Panc1 (cell line): ENCODE measurements at regions not wholly inside any gene's neighbourhood (a gene's known extent, or its start where the extent isn't known, plus 50 kb on each side); places are given as distances from the start of the nearest gene placed in this dataset.

ENCODE experiments used
- ATAC-seq: fragments of 200-7000 bp; cut with Tn5 transposase; 2 replicates; pipeline ENCODE4 v1.9.1; 2020; ENCODE audit warnings: mild to moderate bottlenecking, moderate library complexity
- BruUV-seq: library from RNA; stranded (reverse); fragments of 400-500 nt; replicated peaks from 2 replicates; lab custom pipeline; 2021; lab: Mats Ljungman, UMichigan
- CTCF ChIA-PET: fragments of 300-600 bp; sonication (Branson Sonifier 250); formaldehyde crosslinking; loops from one replicate; lab custom pipeline; 2022; ENCODE audit warnings: antibody characterized with exemption; lab: Charles Lee
- POLR2A ChIA-PET: fragments of 300-600 bp; sonication (Branson Sonifier 250); formaldehyde crosslinking; loops from one replicate; lab custom pipeline; 2022; ENCODE audit warnings: antibody characterized with exemption; lab: Charles Lee
- DNase-seq: peaks from one replicate; pipeline ENCODE4 v3.0.0-alpha.2; 2010; ENCODE audit warnings: low read depth, low spot score
- H3K27ac ChIP-seq: 2 replicates; pipeline ENCODE4 v1.5.1; 2011; ENCODE audit warnings: mild to moderate bottlenecking, low read length, inconsistent platforms
- H3K27me3 ChIP-seq: fragments of 200-500 bp; sonication (Bioruptor generic); 2 replicates; pipeline ENCODE4 v1.6.0; 2014; ENCODE audit warnings: low read length, inconsistent platforms; ENCODE audit not compliant: control insufficient read depth, insufficient read depth
- H3K36me3 ChIP-seq: fragments of 200-500 bp; sonication (Bioruptor generic); 2 replicates; pipeline ENCODE4 v1.5.1; 2014; ENCODE audit warnings: inconsistent platforms, mild to moderate bottlenecking, low read length, moderate library complexity; ENCODE audit not compliant: control insufficient read depth, insufficient read depth
- H3K4me1 ChIP-seq: 2 replicates; pipeline ENCODE4 v1.5.1; 2011; ENCODE audit warnings: inconsistent platforms, mild to moderate bottlenecking, low read length, moderate library complexity; ENCODE audit not compliant: control insufficient read depth, insufficient read depth
- H3K4me3 ChIP-seq, 2 experiments: 2 replicates each; pipeline ENCODE4 v1.5.1; 2011 to 2012; ENCODE audit warnings: low read depth in 2 of 2, low read length in 2 of 2, mild to moderate bottlenecking in 2 of 2, inconsistent platforms in 1 of 2, moderate library complexity in 1 of 2
- H3K9me3 ChIP-seq: fragments of 200-500 bp; sonication (Bioruptor generic); 2 replicates; pipeline ENCODE4 v1.5.1; 2014; ENCODE audit warnings: low read depth, mild to moderate bottlenecking, inconsistent platforms, low read length, moderate library complexity; ENCODE audit not compliant: control insufficient read depth, insufficient read depth
- POLR2AphosphoS5 ChIP-seq: IDR thresholded peaks from 2 replicates; pipeline ENCODE4 v1.6.1; 2012; ENCODE audit warnings: mild to moderate bottlenecking, low read depth, low read length, moderate library complexity
- SIN3A ChIP-seq: IDR thresholded peaks from 2 replicates; pipeline ENCODE4 v1.6.1; 2012; ENCODE audit warnings: low read depth, mild to moderate bottlenecking, low read length, moderate library complexity, borderline replicate concordance; ENCODE audit not compliant: insufficient read depth
- TCF7L2 ChIP-seq: IDR thresholded peaks from 2 replicates; pipeline ENCODE4 v1.6.1; 2011; ENCODE audit warnings: mild to moderate bottlenecking, low read depth, low read length, inconsistent platforms
- in situ Hi-C: cut with HindIII; loops from 2 replicates; pipeline ENCODE4 v1.10.0; 2016; ENCODE audit warnings: low sequenced_read_pairs, low pct_unique_long_range_greater_than_20kb
- intact Hi-C: fragments of 100-400 bp; cut with micrococcal nuclease; formaldehyde crosslinking; loops from one replicate; pipeline ENCODE4 v1.10.0; 2022; ENCODE audit not compliant: unreplicated experiment
- TF ChIP-seq, protein P1 (sequence below), 2 experiments: IDR thresholded peaks; 2 replicates each; pipeline ENCODE4 v1.6.1; 2011 to 2012; ENCODE audit warnings: low read depth in 2 of 2, control low read depth in 1 of 2, low read length in 1 of 2, mild to moderate bottlenecking in 1 of 2, moderate library complexity in 1 of 2; ENCODE audit not compliant: insufficient read depth in 1 of 2
- TF ChIP-seq, protein P2 (sequence below): fragments of 450-650 bp; IDR thresholded peaks from 2 replicates; pipeline ENCODE4 v1.5.1; 2017; ENCODE audit warnings: mild to moderate bottlenecking

DNA sequence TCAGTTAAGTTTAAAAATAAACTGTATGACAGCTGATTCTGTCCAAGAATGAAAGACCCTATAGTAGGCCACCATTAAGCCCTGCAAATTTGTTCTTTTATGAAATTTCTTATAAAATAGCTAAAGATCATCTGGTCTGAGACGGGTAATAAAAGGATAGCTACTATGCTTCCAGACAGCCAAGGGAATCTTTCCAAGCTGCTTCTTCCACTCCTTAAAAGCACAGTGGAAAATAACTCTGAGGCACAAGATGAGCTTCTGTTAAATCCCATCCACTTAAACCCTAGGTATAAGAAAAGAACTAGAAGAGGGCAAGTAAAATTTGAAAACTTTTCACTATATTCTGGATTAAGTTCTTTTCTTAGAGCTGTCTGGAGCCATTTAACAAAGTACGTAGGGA lies 194.3 kb downstream of the CAPZA3 start:
- Histone ChIP-seq H3K27me3 (no peaks in the 10 kb centered on the region), H3K4me1 (no peaks in the 10 kb centered on the region), H3K36me3 (no peaks in the 10 kb centered on the region), H3K9me3 (no peaks in the 10 kb centered on the region), H3K4me3 (no peak overlapping the region), H3K27ac (no peak overlapping the region)
- DNase-seq, result no peak
- no TSS peak for BruUV-seq
- CTCF ChIA-PET, result interaction anchor here (0.6 kb wide), 1 partner anchor 42 kb away, joined by 3 read pairs; no protein-coding TSS in a partner anchor
- intact Hi-C loops, result no loop called here
- TF ChIP-seq POLR2AphosphoS5, result no peak
- TF ChIP-seq, protein P1, sequence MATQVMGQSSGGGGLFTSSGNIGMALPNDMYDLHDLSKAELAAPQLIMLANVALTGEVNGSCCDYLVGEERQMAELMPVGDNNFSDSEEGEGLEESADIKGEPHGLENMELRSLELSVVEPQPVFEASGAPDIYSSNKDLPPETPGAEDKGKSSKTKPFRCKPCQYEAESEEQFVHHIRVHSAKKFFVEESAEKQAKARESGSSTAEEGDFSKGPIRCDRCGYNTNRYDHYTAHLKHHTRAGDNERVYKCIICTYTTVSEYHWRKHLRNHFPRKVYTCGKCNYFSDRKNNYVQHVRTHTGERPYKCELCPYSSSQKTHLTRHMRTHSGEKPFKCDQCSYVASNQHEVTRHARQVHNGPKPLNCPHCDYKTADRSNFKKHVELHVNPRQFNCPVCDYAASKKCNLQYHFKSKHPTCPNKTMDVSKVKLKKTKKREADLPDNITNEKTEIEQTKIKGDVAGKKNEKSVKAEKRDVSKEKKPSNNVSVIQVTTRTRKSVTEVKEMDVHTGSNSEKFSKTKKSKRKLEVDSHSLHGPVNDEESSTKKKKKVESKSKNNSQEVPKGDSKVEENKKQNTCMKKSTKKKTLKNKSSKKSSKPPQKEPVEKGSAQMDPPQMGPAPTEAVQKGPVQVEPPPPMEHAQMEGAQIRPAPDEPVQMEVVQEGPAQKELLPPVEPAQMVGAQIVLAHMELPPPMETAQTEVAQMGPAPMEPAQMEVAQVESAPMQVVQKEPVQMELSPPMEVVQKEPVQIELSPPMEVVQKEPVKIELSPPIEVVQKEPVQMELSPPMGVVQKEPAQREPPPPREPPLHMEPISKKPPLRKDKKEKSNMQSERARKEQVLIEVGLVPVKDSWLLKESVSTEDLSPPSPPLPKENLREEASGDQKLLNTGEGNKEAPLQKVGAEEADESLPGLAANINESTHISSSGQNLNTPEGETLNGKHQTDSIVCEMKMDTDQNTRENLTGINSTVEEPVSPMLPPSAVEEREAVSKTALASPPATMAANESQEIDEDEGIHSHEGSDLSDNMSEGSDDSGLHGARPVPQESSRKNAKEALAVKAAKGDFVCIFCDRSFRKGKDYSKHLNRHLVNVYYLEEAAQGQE (IDR thresholded peaks at IDR 0.05; ENCODE audit: insufficient read depth in 1 of 2, low read depth in 2 of 2, low read length in 1 of 2), result no peak
- TF ChIP-seq, protein P2, sequence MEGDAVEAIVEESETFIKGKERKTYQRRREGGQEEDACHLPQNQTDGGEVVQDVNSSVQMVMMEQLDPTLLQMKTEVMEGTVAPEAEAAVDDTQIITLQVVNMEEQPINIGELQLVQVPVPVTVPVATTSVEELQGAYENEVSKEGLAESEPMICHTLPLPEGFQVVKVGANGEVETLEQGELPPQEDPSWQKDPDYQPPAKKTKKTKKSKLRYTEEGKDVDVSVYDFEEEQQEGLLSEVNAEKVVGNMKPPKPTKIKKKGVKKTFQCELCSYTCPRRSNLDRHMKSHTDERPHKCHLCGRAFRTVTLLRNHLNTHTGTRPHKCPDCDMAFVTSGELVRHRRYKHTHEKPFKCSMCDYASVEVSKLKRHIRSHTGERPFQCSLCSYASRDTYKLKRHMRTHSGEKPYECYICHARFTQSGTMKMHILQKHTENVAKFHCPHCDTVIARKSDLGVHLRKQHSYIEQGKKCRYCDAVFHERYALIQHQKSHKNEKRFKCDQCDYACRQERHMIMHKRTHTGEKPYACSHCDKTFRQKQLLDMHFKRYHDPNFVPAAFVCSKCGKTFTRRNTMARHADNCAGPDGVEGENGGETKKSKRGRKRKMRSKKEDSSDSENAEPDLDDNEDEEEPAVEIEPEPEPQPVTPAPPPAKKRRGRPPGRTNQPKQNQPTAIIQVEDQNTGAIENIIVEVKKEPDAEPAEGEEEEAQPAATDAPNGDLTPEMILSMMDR, result no peak
- TF ChIP-seq SIN3A, result no peak
- TF ChIP-seq TCF7L2, result no peak
- no peak for ATAC-seq
- POLR2A ChIA-PET, result interaction anchor here (0.6 kb wide), 2 partner anchors 371 to 1040 kb away, joined by 3 to 5 read pairs; no protein-coding TSS in a partner anchor
- in situ Hi-C loops, result no loop called here

DNA sequence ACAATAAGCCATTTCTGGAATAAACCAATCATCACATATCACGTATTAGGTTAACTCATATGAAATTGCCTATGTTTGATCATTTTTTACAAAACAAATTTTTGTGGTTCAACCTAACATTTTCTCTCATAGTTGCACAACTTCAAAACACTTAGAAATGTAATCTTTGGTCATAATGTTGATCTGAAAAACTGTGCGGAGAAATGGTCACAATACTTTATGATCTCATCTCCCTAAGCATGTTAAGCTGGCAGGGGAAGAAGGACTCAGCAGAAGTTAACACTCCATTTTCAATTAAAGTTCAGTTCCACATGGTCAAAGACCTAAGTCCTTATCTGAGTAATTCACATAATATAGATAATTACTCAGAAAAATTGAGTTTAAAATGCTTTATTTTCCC lies 194.8 kb downstream of the CAPZA3 start:
- Histone ChIP-seq H3K4me1 (no peaks in the 10 kb centered on the region), H3K4me3 (no peak overlapping the region), H3K36me3 (no peaks in the 10 kb centered on the region), H3K9me3 (no peaks in the 10 kb centered on the region), H3K27ac (no peak overlapping the region), H3K27me3 (no peaks in the 10 kb centered on the region)
- ChIA-PET CTCF (no interaction called here), POLR2A (interaction anchor here (0.6 kb wide), 1 partner anchor 371 kb away, joined by 5 read pairs; no protein-coding TSS in a partner anchor)
- intact Hi-C loops (no loop called here), in situ Hi-C loops (no loop called here)
- ATAC-seq, result no peak
- no peak for TF ChIP-seq TCF7L2
- TF ChIP-seq POLR2AphosphoS5, result no peak
- TF ChIP-seq, protein P1 (IDR thresholded peaks at IDR 0.05; ENCODE audit: insufficient read depth in 1 of 2, low read depth in 2 of 2, low read length in 1 of 2), result no peak
- no peak for TF ChIP-seq SIN3A
- TF ChIP-seq, protein P2, result no peak
- BruUV-seq, result no TSS peak
- DNase-seq, result no peak
